ENCODE measurements at regions not wholly inside any gene's neighbourhood (a gene's known extent, or its start where the extent isn't known, plus 50 kb on each side); places are given as distances from the start of the nearest gene placed in this dataset.

- TF ChIP-seq MAFK (IDR thresholded peaks at IDR 0.05; ENCODE audit: low read depth, low read length) = no peak
- no peak for TF ChIP-seq RAD21 (IDR thresholded peaks at IDR 0.05; ENCODE audit: low read length)
- no peak for TF ChIP-seq CTCF (conservative IDR thresholded peaks at IDR 0.05; ENCODE audit: low read depth, low read length)
- TF ChIP-seq MXI1 (IDR thresholded peaks at IDR 0.05; ENCODE audit: borderline replicate concordance, low read depth, low read length) = no peak
- TF ChIP-seq SMC3 (IDR thresholded peaks at IDR 0.05; ENCODE audit: low read depth, low read length) = no peak
- TF ChIP-seq POLR2A (IDR thresholded peaks at IDR 0.05; ENCODE audit: low read depth, low read length) = no peak
Observed at GRCh38 chr2:180412219-180412618, 405.1 kb upstream of the CWC22 start.
